ENCODE measurements at regions not wholly inside any gene's neighbourhood (a gene's known extent, or its start where the extent isn't known, plus 50 kb on each side); places are given as distances from the start of the nearest gene placed in this dataset.
"Not testable (repeated sequence)": the region's sequence is repeated elsewhere in the genome, so short reads cannot be mapped to it uniquely, and the experiment has no call there.

- H3K4me3 Mint-ChIP-seq; H3K36me3 Mint-ChIP-seq; H3K4me1 Mint-ChIP-seq; H3K27ac ChIP-seq (ENCODE audit: low read length); H3K27me3 Mint-ChIP-seq (ENCODE audit: low read depth in 2 of 2); H3K27ac Mint-ChIP-seq; H3K36me3 ChIP-seq (ENCODE audit: control insufficient read depth, insufficient read depth, low read length); H3K27me3 ChIP-seq (ENCODE audit: control insufficient read depth, insufficient read depth, low read length); H3K4me3 ChIP-seq (ENCODE audit: low read length); H3K4me1 ChIP-seq (ENCODE audit: control insufficient read depth, insufficient read depth, low read length); ATAC-seq; DNase-seq; intact Hi-C loops (cut with micrococcal nuclease): not testable (repeated sequence)
- WGBS (ENCODE audit: insufficient coverage), result 95% methylated on average over 14 of the region's 15 CpGs
- H3K9me3 ChIP-seq (ENCODE audit: control insufficient read depth, insufficient read depth, low read length), result peaks cover 17% of the 10 kb centered on the region
- peaks cover 15 to 22% of the 10 kb centered on the region in 2 donors for H3K9me3 Mint-ChIP-seq
Measured at GRCh38 chr6:22171885-22172284, 125.0 kb downstream of the PRL start.

GRCh38 chr6:22173311-22173710 is 123.5 kb downstream of the PRL start:
- Histone ChIP-seq H3K27ac (ENCODE audit: low read length) (no peak overlapping the region), H3K4me3 (ENCODE audit: low read length) (no peak overlapping the region), H3K9me3 (ENCODE audit: control insufficient read depth, insufficient read depth, low read length) (peaks cover 17% of the 10 kb centered on the region), H3K27me3 (ENCODE audit: control insufficient read depth, insufficient read depth, low read length) (no peaks in the 10 kb centered on the region), H3K4me1 (ENCODE audit: control insufficient read depth, insufficient read depth, low read length) (no peaks in the 10 kb centered on the region), H3K36me3 (ENCODE audit: control insufficient read depth, insufficient read depth, low read length) (no peaks in the 10 kb centered on the region)
- peaks cover 8% of the 10 kb centered on the region for H3K36me3 Mint-ChIP-seq
- TF ChIP-seq, protein P1, sequence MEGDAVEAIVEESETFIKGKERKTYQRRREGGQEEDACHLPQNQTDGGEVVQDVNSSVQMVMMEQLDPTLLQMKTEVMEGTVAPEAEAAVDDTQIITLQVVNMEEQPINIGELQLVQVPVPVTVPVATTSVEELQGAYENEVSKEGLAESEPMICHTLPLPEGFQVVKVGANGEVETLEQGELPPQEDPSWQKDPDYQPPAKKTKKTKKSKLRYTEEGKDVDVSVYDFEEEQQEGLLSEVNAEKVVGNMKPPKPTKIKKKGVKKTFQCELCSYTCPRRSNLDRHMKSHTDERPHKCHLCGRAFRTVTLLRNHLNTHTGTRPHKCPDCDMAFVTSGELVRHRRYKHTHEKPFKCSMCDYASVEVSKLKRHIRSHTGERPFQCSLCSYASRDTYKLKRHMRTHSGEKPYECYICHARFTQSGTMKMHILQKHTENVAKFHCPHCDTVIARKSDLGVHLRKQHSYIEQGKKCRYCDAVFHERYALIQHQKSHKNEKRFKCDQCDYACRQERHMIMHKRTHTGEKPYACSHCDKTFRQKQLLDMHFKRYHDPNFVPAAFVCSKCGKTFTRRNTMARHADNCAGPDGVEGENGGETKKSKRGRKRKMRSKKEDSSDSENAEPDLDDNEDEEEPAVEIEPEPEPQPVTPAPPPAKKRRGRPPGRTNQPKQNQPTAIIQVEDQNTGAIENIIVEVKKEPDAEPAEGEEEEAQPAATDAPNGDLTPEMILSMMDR (IDR thresholded peaks at IDR 0.05), result no peak
- intact Hi-C loops (cut with micrococcal nuclease), result no loop called here
- no peak for DNase-seq
- no peaks in the 10 kb centered on the region for H3K4me1 Mint-ChIP-seq
- no peak for ATAC-seq
- H3K9me3 Mint-ChIP-seq, result peaks cover 15 to 22% of the 10 kb centered on the region in 2 donors
- no peaks in the 10 kb centered on the region for H3K27me3 Mint-ChIP-seq (ENCODE audit: low read depth in 2 of 2)
- H3K27ac Mint-ChIP-seq, result no peak overlapping the region
- no peak overlapping the region for H3K4me3 Mint-ChIP-seq

DNA sequence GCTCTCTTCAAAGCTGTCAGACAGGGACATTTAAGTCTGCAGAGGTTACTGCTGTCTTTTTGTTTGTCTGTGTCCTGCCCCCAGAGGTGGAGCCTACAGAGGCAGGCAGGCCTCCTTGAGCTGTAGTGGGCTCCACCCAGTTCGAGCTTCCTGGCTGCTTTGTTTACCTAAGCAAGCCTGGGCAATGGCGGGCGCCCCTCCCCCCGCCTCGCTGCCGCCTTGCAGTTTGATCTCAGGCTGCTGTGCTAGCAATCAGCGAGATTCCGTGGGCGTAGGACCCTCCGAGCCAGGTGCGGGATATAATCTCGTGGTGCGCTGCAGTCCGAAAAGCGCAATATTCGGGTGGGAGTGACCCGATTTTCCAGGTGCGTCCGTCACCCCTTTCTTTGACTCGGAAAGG is 116.6 kb downstream of the PRL start:
- H3K36me3 ChIP-seq (ENCODE audit: control insufficient read depth, insufficient read depth, low read length); ATAC-seq: not testable (repeated sequence)

GRCh38 chr6:22184371-22184770 is 112.5 kb downstream of the PRL start:
- H3K4me3 ChIP-seq (ENCODE audit: low read length), result no peak overlapping the region
- no peaks in the 10 kb centered on the region for H3K4me1 ChIP-seq (ENCODE audit: control insufficient read depth, insufficient read depth, low read length)
- Mint-ChIP-seq H3K27ac (no peak overlapping the region), H3K36me3 (peaks cover 24% of the 10 kb centered on the region), H3K27me3 (ENCODE audit: low read depth in 2 of 2) (no peaks in the 10 kb centered on the region), H3K4me3 (no peak overlapping the region), H3K4me1 (no peaks in the 10 kb centered on the region), H3K9me3 (peaks cover 11 to 16% of the 10 kb centered on the region in 2 donors)
- DNase-seq, result no peak
- no peaks in the 10 kb centered on the region for H3K36me3 ChIP-seq (ENCODE audit: control insufficient read depth, insufficient read depth, low read length)
- H3K27ac ChIP-seq (ENCODE audit: low read length), result no peak overlapping the region
- no peaks in the 10 kb centered on the region for H3K27me3 ChIP-seq (ENCODE audit: control insufficient read depth, insufficient read depth, low read length)
- TF ChIP-seq, protein P1 (IDR thresholded peaks at IDR 0.05), result no peak
- intact Hi-C loops (cut with micrococcal nuclease), result no loop called here
- ATAC-seq, result no peak
- H3K9me3 ChIP-seq (ENCODE audit: control insufficient read depth, insufficient read depth, low read length), result peaks cover 4% of the 10 kb centered on the region

More for the DNA sequence above, 116.6 kb downstream of the PRL start:
- H3K4me3 Mint-ChIP-seq; H3K27ac Mint-ChIP-seq; H3K4me3 ChIP-seq (ENCODE audit: low read length); DNase-seq; H3K27ac ChIP-seq (ENCODE audit: low read length); H3K4me1 Mint-ChIP-seq; H3K27me3 ChIP-seq (ENCODE audit: control insufficient read depth, insufficient read depth, low read length); H3K4me1 ChIP-seq (ENCODE audit: control insufficient read depth, insufficient read depth, low read length); H3K27me3 Mint-ChIP-seq (ENCODE audit: low read depth in 2 of 2); H3K9me3 ChIP-seq (ENCODE audit: control insufficient read depth, insufficient read depth, low read length); intact Hi-C loops (cut with micrococcal nuclease): not testable (repeated sequence)
- 95% methylated on average over 19 of the region's 20 CpGs for WGBS (ENCODE audit: insufficient coverage)
- H3K9me3 Mint-ChIP-seq, result peaks cover 10 to 16% of the 10 kb centered on the region in 2 donors
- peaks cover 21% of the 10 kb centered on the region for H3K36me3 Mint-ChIP-seq

GRCh38 chr6:22189946-22190345 is 106.9 kb downstream of the PRL start:
- no peak overlapping the region for H3K4me3 ChIP-seq (ENCODE audit: low read length)
- WGBS (ENCODE audit: insufficient coverage), result 93% methylated on average over 6 of the region's 6 CpGs
- Mint-ChIP-seq H3K4me1 (no peaks in the 10 kb centered on the region), H3K27me3 (ENCODE audit: low read depth in 2 of 2) (no peaks in the 10 kb centered on the region), H3K4me3 (no peak overlapping the region), H3K36me3 (peaks cover 6% of the 10 kb centered on the region), H3K27ac (no peak overlapping the region), H3K9me3 (peaks cover 0 to 5% of the 10 kb centered on the region in 2 donors)
- intact Hi-C loops (cut with micrococcal nuclease), result no loop called here
- no peaks in the 10 kb centered on the region for H3K4me1 ChIP-seq (ENCODE audit: control insufficient read depth, insufficient read depth, low read length)
- H3K27ac ChIP-seq (ENCODE audit: low read length), result no peak overlapping the region
- no peaks in the 10 kb centered on the region for H3K27me3 ChIP-seq (ENCODE audit: control insufficient read depth, insufficient read depth, low read length)
- no peaks in the 10 kb centered on the region for H3K36me3 ChIP-seq (ENCODE audit: control insufficient read depth, insufficient read depth, low read length)
- H3K9me3 ChIP-seq (ENCODE audit: control insufficient read depth, insufficient read depth, low read length), result peaks cover 4% of the 10 kb centered on the region
- TF ChIP-seq, protein P1 (IDR thresholded peaks at IDR 0.05), result no peak
- no peak for DNase-seq
- no peak for ATAC-seq
